SK-N-MC (cell line): ENCODE measurements at regions not wholly inside any gene's neighbourhood (a gene's known extent, or its start where the extent isn't known, plus 50 kb on each side); places are given as distances from the start of the nearest gene placed in this dataset.

Experiments used
- DNase-seq: peaks from one replicate; pipeline ENCODE4 v3.0.0-alpha.2; 2011; ENCODE audit warnings: low read depth, low spot score
- H3K27ac ChIP-seq: fragments of 200-600 bp; sonication (generic); 2 replicates; pipeline ENCODE4 v1.5.1; 2016; ENCODE audit warnings: mixed run types
- H3K36me3 ChIP-seq: fragments of 200-600 bp; sonication (generic); 2 replicates; pipeline ENCODE4 v1.6.1; 2017; ENCODE audit warnings: antibody characterized with exemption, low read length, mixed read lengths; ENCODE audit not compliant: insufficient read depth
- H3K4me3 ChIP-seq: fragments of 200-600 bp; sonication (generic); 2 replicates; pipeline ENCODE4 v1.5.1; 2016
- H3K9ac ChIP-seq: fragments of 200-600 bp; sonication (generic); 2 replicates; pipeline ENCODE4 v1.8.0; 2017; ENCODE audit warnings: mixed run types, mixed read lengths; ENCODE audit not compliant: insufficient read length
- H3K9me3 ChIP-seq: fragments of 200-600 bp; sonication (generic); 2 replicates; pipeline ENCODE4 v1.6.1; 2017; ENCODE audit warnings: low read depth, mild to moderate bottlenecking, antibody characterized with exemption, low read length, moderate library complexity, mixed read lengths
- EZH2 ChIP-seq: fragments of 200-600 bp; sonication (generic); IDR thresholded peaks from one replicate; pipeline ENCODE4 v1.6.1; 2017; ENCODE audit warnings: antibody characterized with exemption
- FOXP2 ChIP-seq: optimal IDR thresholded peaks from 2 replicates; pipeline ENCODE3; 2011; ENCODE audit warnings: mild to moderate bottlenecking, moderate library complexity; ENCODE audit not compliant: insufficient read depth; ENCODE audit errors: extremely low read length, control extremely low read depth
- POLR2AphosphoS5 ChIP-seq: IDR thresholded peaks from 2 replicates; pipeline ENCODE4 v1.6.1; 2012; ENCODE audit warnings: mild to moderate bottlenecking, low read depth, low read length, borderline replicate concordance

- H3K9me3 ChIP-seq, result no peaks in the 10 kb centered on the region
- no peak overlapping the region for H3K27ac ChIP-seq
- H3K9ac ChIP-seq, result no peak overlapping the region
- DNase-seq, result no peak
- no peaks in the 10 kb centered on the region for H3K36me3 ChIP-seq
- no peak overlapping the region for H3K4me3 ChIP-seq
- TF ChIP-seq FOXP2 (no peak), EZH2 (no peak), POLR2AphosphoS5 (no peak)
Measured at GRCh38 chr12:132393991-132394949, 64.9 kb upstream of the GALNT9 start.

- no peak overlapping the region for H3K4me3 ChIP-seq
- no peak overlapping the region for H3K27ac ChIP-seq
- TF ChIP-seq FOXP2 (no peak), POLR2AphosphoS5 (no peak), EZH2 (no peak)
- H3K9ac ChIP-seq, result no peak overlapping the region
- H3K9me3 ChIP-seq, result no peaks in the 10 kb centered on the region
- H3K36me3 ChIP-seq, result no peaks in the 10 kb centered on the region
- DNase-seq, result no peak
Measured at GRCh38 chr12:132393245-132393795, 63.9 kb upstream of the GALNT9 start.

- Histone ChIP-seq H3K9me3 (no peaks in the 10 kb centered on the region), H3K27ac (no peak overlapping the region), H3K9ac (no peak overlapping the region), H3K4me3 (no peak overlapping the region), H3K36me3 (no peaks in the 10 kb centered on the region)
- no peak for TF ChIP-seq EZH2
- TF ChIP-seq FOXP2, result no peak
- TF ChIP-seq POLR2AphosphoS5, result no peak
- DNase-seq, result no peak
Measured at GRCh38 chr12:132392389-132393244, 63.2 kb upstream of the GALNT9 start.

- no peak for DNase-seq
Measured at GRCh38 chr12:132391326-132392041, 62.1 kb upstream of the GALNT9 start.

GRCh38 chr12:132390287-132391076, 61.1 kb upstream of the GALNT9 start:
- no peaks in the 10 kb centered on the region for H3K9me3 ChIP-seq
- DNase-seq, result no peak
- H3K4me3 ChIP-seq, result no peak overlapping the region
- no peak for TF ChIP-seq POLR2AphosphoS5
- no peak for TF ChIP-seq EZH2
- no peak for TF ChIP-seq FOXP2
- H3K27ac ChIP-seq, result no peak overlapping the region
- no peak overlapping the region for H3K9ac ChIP-seq
- no peaks in the 10 kb centered on the region for H3K36me3 ChIP-seq

More at GRCh38 chr12:132391326-132392041, 62.1 kb upstream of the GALNT9 start:
- H3K36me3 ChIP-seq, result no peaks in the 10 kb centered on the region
- H3K9me3 ChIP-seq, result no peaks in the 10 kb centered on the region
- no peak overlapping the region for H3K27ac ChIP-seq
- H3K4me3 ChIP-seq, result no peak overlapping the region
- TF ChIP-seq POLR2AphosphoS5 (no peak), FOXP2 (no peak), EZH2 (no peak)
- no peak overlapping the region for H3K9ac ChIP-seq

GRCh38 chr12:132389526-132390286, 60.3 kb upstream of the GALNT9 start:
- Histone ChIP-seq H3K27ac (no peak overlapping the region), H3K4me3 (no peak overlapping the region), H3K9me3 (no peaks in the 10 kb centered on the region), H3K9ac (no peak overlapping the region), H3K36me3 (no peaks in the 10 kb centered on the region)
- TF ChIP-seq POLR2AphosphoS5 (no peak), EZH2 (no peak), FOXP2 (no peak)
- no peak for DNase-seq

GRCh38 chr12:132389026-132389425, 59.6 kb upstream of the GALNT9 start:
- H3K4me3 ChIP-seq, result no peak overlapping the region
- H3K27ac ChIP-seq, result no peak overlapping the region
- no peak for TF ChIP-seq EZH2
- no peak for TF ChIP-seq FOXP2
- no peak for TF ChIP-seq POLR2AphosphoS5
- no peak for DNase-seq
- no peak overlapping the region for H3K9ac ChIP-seq
- no peaks in the 10 kb centered on the region for H3K9me3 ChIP-seq
- H3K36me3 ChIP-seq, result no peaks in the 10 kb centered on the region
